ENCODE measurements at regions not wholly inside any gene's neighbourhood (a gene's known extent, or its start where the extent isn't known, plus 50 kb on each side); places are given as distances from the start of the nearest gene placed in this dataset.

DNA sequence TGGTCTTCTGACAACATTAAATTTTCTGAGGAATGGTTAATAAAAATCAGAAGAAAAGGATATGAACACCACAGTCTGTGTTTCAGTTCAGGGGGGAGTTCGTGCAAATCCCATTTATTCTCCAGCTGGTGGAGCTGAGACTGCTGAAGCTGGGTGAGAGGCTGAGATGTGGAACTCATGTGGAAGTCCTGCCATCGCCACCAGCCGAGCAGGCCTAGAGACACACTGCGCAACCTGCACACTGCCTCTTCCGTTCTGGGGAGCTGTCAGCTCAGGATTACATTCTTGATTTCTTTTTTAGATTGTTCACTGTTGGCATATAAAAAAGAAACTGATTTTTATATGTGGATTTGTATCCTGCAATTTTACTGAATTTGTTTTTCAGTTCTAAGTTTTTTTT lies 66.6 kb upstream of the ELOVL6 start:
- no peaks in the 10 kb centered on the region for H3F3A ChIP-seq (replicated peaks; ENCODE audit: low read depth)
- TF ChIP-seq EZH2 (IDR thresholded peaks at IDR 0.05; ENCODE audit: low read depth, unreplicated experiment) (no peak), ZNF331 (CRISPR knock-in tag; IDR thresholded peaks at IDR 0.05; ENCODE audit: low read depth) (no peak), ZNF114 (CRISPR knock-in tag; IDR thresholded peaks at IDR 0.05) (no peak)
- TF ChIP-seq, protein P1, sequence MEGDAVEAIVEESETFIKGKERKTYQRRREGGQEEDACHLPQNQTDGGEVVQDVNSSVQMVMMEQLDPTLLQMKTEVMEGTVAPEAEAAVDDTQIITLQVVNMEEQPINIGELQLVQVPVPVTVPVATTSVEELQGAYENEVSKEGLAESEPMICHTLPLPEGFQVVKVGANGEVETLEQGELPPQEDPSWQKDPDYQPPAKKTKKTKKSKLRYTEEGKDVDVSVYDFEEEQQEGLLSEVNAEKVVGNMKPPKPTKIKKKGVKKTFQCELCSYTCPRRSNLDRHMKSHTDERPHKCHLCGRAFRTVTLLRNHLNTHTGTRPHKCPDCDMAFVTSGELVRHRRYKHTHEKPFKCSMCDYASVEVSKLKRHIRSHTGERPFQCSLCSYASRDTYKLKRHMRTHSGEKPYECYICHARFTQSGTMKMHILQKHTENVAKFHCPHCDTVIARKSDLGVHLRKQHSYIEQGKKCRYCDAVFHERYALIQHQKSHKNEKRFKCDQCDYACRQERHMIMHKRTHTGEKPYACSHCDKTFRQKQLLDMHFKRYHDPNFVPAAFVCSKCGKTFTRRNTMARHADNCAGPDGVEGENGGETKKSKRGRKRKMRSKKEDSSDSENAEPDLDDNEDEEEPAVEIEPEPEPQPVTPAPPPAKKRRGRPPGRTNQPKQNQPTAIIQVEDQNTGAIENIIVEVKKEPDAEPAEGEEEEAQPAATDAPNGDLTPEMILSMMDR (conservative IDR thresholded peaks at IDR 0.05; ENCODE audit: low read depth in 2 of 2), result no peak
- TF ChIP-seq, protein P2, sequence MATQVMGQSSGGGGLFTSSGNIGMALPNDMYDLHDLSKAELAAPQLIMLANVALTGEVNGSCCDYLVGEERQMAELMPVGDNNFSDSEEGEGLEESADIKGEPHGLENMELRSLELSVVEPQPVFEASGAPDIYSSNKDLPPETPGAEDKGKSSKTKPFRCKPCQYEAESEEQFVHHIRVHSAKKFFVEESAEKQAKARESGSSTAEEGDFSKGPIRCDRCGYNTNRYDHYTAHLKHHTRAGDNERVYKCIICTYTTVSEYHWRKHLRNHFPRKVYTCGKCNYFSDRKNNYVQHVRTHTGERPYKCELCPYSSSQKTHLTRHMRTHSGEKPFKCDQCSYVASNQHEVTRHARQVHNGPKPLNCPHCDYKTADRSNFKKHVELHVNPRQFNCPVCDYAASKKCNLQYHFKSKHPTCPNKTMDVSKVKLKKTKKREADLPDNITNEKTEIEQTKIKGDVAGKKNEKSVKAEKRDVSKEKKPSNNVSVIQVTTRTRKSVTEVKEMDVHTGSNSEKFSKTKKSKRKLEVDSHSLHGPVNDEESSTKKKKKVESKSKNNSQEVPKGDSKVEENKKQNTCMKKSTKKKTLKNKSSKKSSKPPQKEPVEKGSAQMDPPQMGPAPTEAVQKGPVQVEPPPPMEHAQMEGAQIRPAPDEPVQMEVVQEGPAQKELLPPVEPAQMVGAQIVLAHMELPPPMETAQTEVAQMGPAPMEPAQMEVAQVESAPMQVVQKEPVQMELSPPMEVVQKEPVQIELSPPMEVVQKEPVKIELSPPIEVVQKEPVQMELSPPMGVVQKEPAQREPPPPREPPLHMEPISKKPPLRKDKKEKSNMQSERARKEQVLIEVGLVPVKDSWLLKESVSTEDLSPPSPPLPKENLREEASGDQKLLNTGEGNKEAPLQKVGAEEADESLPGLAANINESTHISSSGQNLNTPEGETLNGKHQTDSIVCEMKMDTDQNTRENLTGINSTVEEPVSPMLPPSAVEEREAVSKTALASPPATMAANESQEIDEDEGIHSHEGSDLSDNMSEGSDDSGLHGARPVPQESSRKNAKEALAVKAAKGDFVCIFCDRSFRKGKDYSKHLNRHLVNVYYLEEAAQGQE (IDR thresholded peaks at IDR 0.05; ENCODE audit: unreplicated experiment), result no peak
- no peaks in the 10 kb centered on the region for H3K36me3 ChIP-seq (ENCODE audit: insufficient read depth)
- Mint-ChIP-seq H3K36me3 (ENCODE audit: low read depth) (no peaks in the 10 kb centered on the region), H3K9me3 (no peaks in the 10 kb centered on the region), H3K4me1 (no peaks in the 10 kb centered on the region), H3K27me3 (ENCODE audit: insufficient read depth, low read depth, poor library complexity) (peaks cover 1% of the 10 kb centered on the region), H3K4me3 (no peak overlapping the region), H3K27ac (no peak overlapping the region)
- H3K9me2 ChIP-seq (ENCODE audit: insufficient read depth), result no peaks in the 10 kb centered on the region
- no peak overlapping the region for H3K4me2 ChIP-seq
- DNase-seq (ENCODE audit: low spot score), result no peak
- H4K20me1 ChIP-seq (replicated peaks; ENCODE audit: insufficient read depth), result no peaks in the 10 kb centered on the region
- no peak overlapping the region for H3K27ac ChIP-seq (ENCODE audit: low read depth)
- no peak overlapping the region for H3K4me3 ChIP-seq
- no peaks in the 10 kb centered on the region for H3K27me3 ChIP-seq (ENCODE audit: insufficient read depth)
- H3K79me2 ChIP-seq (replicated peaks; ENCODE audit: insufficient read depth), result no peaks in the 10 kb centered on the region
- no peaks in the 10 kb centered on the region for H3K4me1 ChIP-seq (ENCODE audit: insufficient read depth)
- no peak overlapping the region for H2AFZ ChIP-seq
- ATAC-seq, result no peak

DNA sequence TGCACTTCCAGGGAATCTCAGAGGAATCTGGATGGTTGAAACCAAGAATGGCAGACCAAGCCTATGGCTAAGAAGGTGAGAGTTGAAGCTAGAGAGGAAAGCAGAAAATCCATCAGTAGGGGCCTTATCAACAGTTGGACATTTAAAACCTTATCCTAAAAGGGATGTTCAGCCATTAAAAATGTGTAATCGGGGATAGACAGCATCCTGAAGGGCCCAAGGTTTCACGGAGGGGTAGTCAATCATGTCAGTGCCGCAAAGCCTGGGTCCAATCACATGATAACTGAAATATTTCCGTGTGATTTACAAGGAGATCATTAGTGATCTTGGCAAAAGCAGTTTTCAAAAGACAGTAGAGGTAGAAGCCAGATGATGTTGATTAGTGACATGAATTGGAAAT lies 61.9 kb upstream of the ELOVL6 start:
- Histone ChIP-seq H3K4me2 (no peak overlapping the region), H3F3A (replicated peaks; ENCODE audit: low read depth) (no peaks in the 10 kb centered on the region), H3K9me2 (ENCODE audit: insufficient read depth) (no peaks in the 10 kb centered on the region), H2AFZ (peak overlapping the region; percentile 80; the same call in 1 of the 2 replicates), H3K4me3 (no peak overlapping the region), H4K20me1 (replicated peaks; ENCODE audit: insufficient read depth) (no peaks in the 10 kb centered on the region), H3K79me2 (replicated peaks; ENCODE audit: insufficient read depth) (no peaks in the 10 kb centered on the region), H3K27ac (ENCODE audit: low read depth) (no peak overlapping the region), H3K27me3 (ENCODE audit: insufficient read depth) (no peaks in the 10 kb centered on the region), H3K4me1 (ENCODE audit: insufficient read depth) (no peaks in the 10 kb centered on the region), H3K36me3 (ENCODE audit: insufficient read depth) (no peaks in the 10 kb centered on the region)
- Mint-ChIP-seq H3K9me3 (no peaks in the 10 kb centered on the region), H3K27me3 (ENCODE audit: insufficient read depth, low read depth, poor library complexity) (peaks cover 1% of the 10 kb centered on the region), H3K4me3 (no peak overlapping the region), H3K27ac (no peak overlapping the region), H3K36me3 (ENCODE audit: low read depth) (no peaks in the 10 kb centered on the region), H3K4me1 (no peaks in the 10 kb centered on the region)
- TF ChIP-seq EZH2phosphoT487 (IDR thresholded peaks at IDR 0.05; ENCODE audit: unreplicated experiment) (no peak), POLR2AphosphoS5 (IDR thresholded peaks at IDR 0.05; ENCODE audit: low read depth) (no peak), STAT1 (IDR thresholded peaks at IDR 0.05; ENCODE audit: unreplicated experiment) (no peak), CREB1 (CRISPR knock-in tag; IDR thresholded peaks at IDR 0.05; ENCODE audit: low read depth) (no peak), NANOG (IDR thresholded peaks at IDR 0.05; ENCODE audit: borderline replicate concordance) (no peak), JUNB (IDR thresholded peaks at IDR 0.05; ENCODE audit: unreplicated experiment) (no peak), EZH2 (IDR thresholded peaks at IDR 0.05; ENCODE audit: low read depth, unreplicated experiment) (no peak)
- TF ChIP-seq, protein P1 (conservative IDR thresholded peaks at IDR 0.05; ENCODE audit: low read depth in 2 of 2), result no peak
- TF ChIP-seq, protein P3, sequence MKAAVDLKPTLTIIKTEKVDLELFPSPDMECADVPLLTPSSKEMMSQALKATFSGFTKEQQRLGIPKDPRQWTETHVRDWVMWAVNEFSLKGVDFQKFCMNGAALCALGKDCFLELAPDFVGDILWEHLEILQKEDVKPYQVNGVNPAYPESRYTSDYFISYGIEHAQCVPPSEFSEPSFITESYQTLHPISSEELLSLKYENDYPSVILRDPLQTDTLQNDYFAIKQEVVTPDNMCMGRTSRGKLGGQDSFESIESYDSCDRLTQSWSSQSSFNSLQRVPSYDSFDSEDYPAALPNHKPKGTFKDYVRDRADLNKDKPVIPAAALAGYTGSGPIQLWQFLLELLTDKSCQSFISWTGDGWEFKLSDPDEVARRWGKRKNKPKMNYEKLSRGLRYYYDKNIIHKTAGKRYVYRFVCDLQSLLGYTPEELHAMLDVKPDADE (IDR thresholded peaks at IDR 0.05), result no peak
- no peak for ATAC-seq
- DNase-seq (ENCODE audit: low spot score), result no peak
